Endodermal cell (in vitro differentiated cells): ENCODE measurements at regions not wholly inside any gene's neighbourhood (a gene's known extent, or its start where the extent isn't known, plus 50 kb on each side); places are given as distances from the start of the nearest gene placed in this dataset.

ENCODE experiments used
- DNase-seq: peaks from one replicate; pipeline ENCODE4 v3.0.0-alpha.2; 2017
- H3K27ac ChIP-seq: 2 replicates; pipeline ENCODE4 v1.5.1; 2013; ENCODE audit warnings: mild to moderate bottlenecking, low read depth, low read length, moderate library complexity
- H3K27me3 ChIP-seq: 2 replicates; pipeline ENCODE4 v1.6.1; 2013; ENCODE audit warnings: mild to moderate bottlenecking, low read length, moderate library complexity; ENCODE audit not compliant: insufficient read depth, control insufficient read depth, poor library complexity, severe bottlenecking
- H3K36me3 ChIP-seq: 2 replicates; pipeline ENCODE4 v1.7.0; 2013; ENCODE audit warnings: mild to moderate bottlenecking, low read length, moderate library complexity; ENCODE audit not compliant: control insufficient read depth, insufficient read depth
- H3K4me1 ChIP-seq: one replicate; pipeline ENCODE4 v1.7.0; 2013; ENCODE audit warnings: low read length; ENCODE audit not compliant: control insufficient read depth, insufficient read depth
- H3K4me3 ChIP-seq: 2 replicates; pipeline ENCODE4 v1.5.1; 2013; ENCODE audit warnings: mild to moderate bottlenecking, low read length, moderate library complexity
- H3K9ac ChIP-seq: 2 replicates; pipeline ENCODE4 v1.6.1; 2013; ENCODE audit warnings: mild to moderate bottlenecking, low read length, moderate library complexity; ENCODE audit not compliant: poor library complexity, severe bottlenecking; ENCODE audit errors: extremely low read depth
- H3K9me3 ChIP-seq: 2 replicates; pipeline ENCODE4 v1.6.1; 2013; ENCODE audit warnings: mild to moderate bottlenecking, low read length, moderate library complexity; ENCODE audit not compliant: control insufficient read depth
- H3K27ac Mint-ChIP-seq: 2 replicates; pipeline ENCODE4 v1.8.0; 2020; ENCODE audit warnings: mixed read lengths
- H3K27me3 Mint-ChIP-seq: 2 replicates; pipeline ENCODE4 v1.8.0; 2021; ENCODE audit warnings: mild to moderate bottlenecking, mixed read lengths; ENCODE audit not compliant: insufficient read depth
- H3K36me3 Mint-ChIP-seq: 2 replicates; pipeline ENCODE4 v1.8.0; 2020; ENCODE audit warnings: low read depth, mixed read lengths
- H3K4me1 Mint-ChIP-seq: 2 replicates; pipeline ENCODE4 v1.8.0; 2020; ENCODE audit warnings: mixed read lengths
- H3K4me3 Mint-ChIP-seq: 2 replicates; pipeline ENCODE4 v1.8.0; 2020; ENCODE audit warnings: mild to moderate bottlenecking, moderate library complexity, mixed read lengths
- H3K9me3 Mint-ChIP-seq: 2 replicates; pipeline ENCODE4 v1.8.0; 2020; ENCODE audit warnings: mild to moderate bottlenecking, mixed read lengths
- CTCF ChIP-seq: fragments of 200-600 bp; sonication (generic); conservative IDR thresholded peaks from 2 replicates; pipeline ENCODE4 v1.5.0; 2021; ENCODE audit warnings: antibody characterized with exemption, mild to moderate bottlenecking
- WGBS, 2 experiments: methylation state at CpG; one replicate each; pipeline versions ENCODE4 v1.1.5 to v1.1.7; 2013; ENCODE audit warnings: missing lambda C conversion rate in 2 of 2, mixed read lengths in 1 of 2; ENCODE audit not compliant: insufficient coverage in 1 of 2, insufficient read length in 1 of 2; 5-methylcytosine and 5-hydroxymethylcytosine counted together

GRCh38 chr3:74500257-74500656 lies 114.2 kb downstream of the CNTN3 start:
- no peak for TF ChIP-seq CTCF
- no peak overlapping the region for H3K27ac ChIP-seq
- Mint-ChIP-seq H3K27ac (no peak overlapping the region), H3K9me3 (no peaks in the 10 kb centered on the region), H3K4me1 (peaks cover 1% of the 10 kb centered on the region), H3K27me3 (no peaks in the 10 kb centered on the region), H3K4me3 (no peak overlapping the region), H3K36me3 (no peaks in the 10 kb centered on the region)
- 91 to 100% methylated on average over 2 to 5 of the region's 5 CpGs for WGBS, 2 experiments
- H3K9me3 ChIP-seq, result no peaks in the 10 kb centered on the region
- no peaks in the 10 kb centered on the region for H3K4me1 ChIP-seq
- DNase-seq, result no peak
- no peak overlapping the region for H3K4me3 ChIP-seq
- H3K9ac ChIP-seq, result no peak overlapping the region
- H3K27me3 ChIP-seq, result no peaks in the 10 kb centered on the region
- H3K36me3 ChIP-seq, result no peaks in the 10 kb centered on the region

GRCh38 chr3:74491874-74492273 lies 122.6 kb downstream of the CNTN3 start:
- no peaks in the 10 kb centered on the region for H3K27me3 Mint-ChIP-seq
- no peak overlapping the region for H3K27ac Mint-ChIP-seq
- no peak overlapping the region for H3K4me3 Mint-ChIP-seq
- Histone ChIP-seq H3K27ac (no peak overlapping the region), H3K27me3 (no peaks in the 10 kb centered on the region), H3K9ac (no peak overlapping the region), H3K4me1 (no peaks in the 10 kb centered on the region), H3K36me3 (no peaks in the 10 kb centered on the region), H3K9me3 (no peaks in the 10 kb centered on the region), H3K4me3 (no peak overlapping the region)
- no peaks in the 10 kb centered on the region for H3K9me3 Mint-ChIP-seq
- 89 to 100% methylated on average over 1 of the region's 1 CpG for WGBS, 2 experiments
- H3K4me1 Mint-ChIP-seq, result no peaks in the 10 kb centered on the region
- no peaks in the 10 kb centered on the region for H3K36me3 Mint-ChIP-seq
- no peak for DNase-seq
- TF ChIP-seq CTCF, result no peak

- no peaks in the 10 kb centered on the region for H3K9me3 Mint-ChIP-seq
- no peaks in the 10 kb centered on the region for H3K9me3 ChIP-seq
Observed at GRCh38 chr3:74489050-74489792, 125.2 kb downstream of the CNTN3 start.

More at GRCh38 chr3:74489050-74489792, 125.2 kb downstream of the CNTN3 start:
- H3K9ac ChIP-seq, result no peak overlapping the region
- no peaks in the 10 kb centered on the region for H3K4me1 Mint-ChIP-seq
- H3K27ac Mint-ChIP-seq, result no peak overlapping the region
- H3K36me3 Mint-ChIP-seq, result no peaks in the 10 kb centered on the region
- no peak overlapping the region for H3K4me3 Mint-ChIP-seq
- 59 to 79% methylated on average over 2 to 3 of the region's 3 CpGs for WGBS, 2 experiments
- H3K27ac ChIP-seq, result no peak overlapping the region
- H3K27me3 Mint-ChIP-seq, result no peaks in the 10 kb centered on the region
- no peaks in the 10 kb centered on the region for H3K36me3 ChIP-seq
- no peaks in the 10 kb centered on the region for H3K4me1 ChIP-seq
- H3K4me3 ChIP-seq, result no peak overlapping the region
- no peak for TF ChIP-seq CTCF
- no peak for DNase-seq
- no peaks in the 10 kb centered on the region for H3K27me3 ChIP-seq
